Mucosa of stomach (tissue), 1 donor: ENCODE measurements at regions not wholly inside any gene's neighbourhood (a gene's known extent, or its start where the extent isn't known, plus 50 kb on each side); places are given as distances from the start of the nearest gene placed in this dataset.
"Not testable (repeated sequence)": the region's sequence is repeated elsewhere in the genome, so short reads cannot be mapped to it uniquely, and the experiment has no call there.

Experiments
- H3K27me3 ChIP-seq: one replicate; pipeline ENCODE4 v1.7.0; 2013; ENCODE audit warnings: mild to moderate bottlenecking, low read length; ENCODE audit not compliant: control insufficient read depth, insufficient read depth
- H3K36me3 ChIP-seq: one replicate; pipeline ENCODE4 v1.7.0; 2013; ENCODE audit warnings: low read length; ENCODE audit not compliant: control insufficient read depth, insufficient read depth
- H3K4me1 ChIP-seq: one replicate; pipeline ENCODE4 v1.7.0; 2013; ENCODE audit warnings: mild to moderate bottlenecking, low read length; ENCODE audit not compliant: control insufficient read depth, insufficient read depth
- H3K4me3 ChIP-seq: one replicate; pipeline ENCODE4 v1.7.0; 2013; ENCODE audit warnings: low read length
- H3K9ac ChIP-seq: one replicate; pipeline ENCODE4 v1.7.0; 2013; ENCODE audit warnings: mild to moderate bottlenecking, low read length, moderate library complexity
- H3K9me3 ChIP-seq: one replicate; pipeline ENCODE4 v1.7.0; 2013; ENCODE audit warnings: mild to moderate bottlenecking, low read length, moderate library complexity; ENCODE audit not compliant: control insufficient read depth
- donor health status: Pancreatic carcinoma.

DNA sequence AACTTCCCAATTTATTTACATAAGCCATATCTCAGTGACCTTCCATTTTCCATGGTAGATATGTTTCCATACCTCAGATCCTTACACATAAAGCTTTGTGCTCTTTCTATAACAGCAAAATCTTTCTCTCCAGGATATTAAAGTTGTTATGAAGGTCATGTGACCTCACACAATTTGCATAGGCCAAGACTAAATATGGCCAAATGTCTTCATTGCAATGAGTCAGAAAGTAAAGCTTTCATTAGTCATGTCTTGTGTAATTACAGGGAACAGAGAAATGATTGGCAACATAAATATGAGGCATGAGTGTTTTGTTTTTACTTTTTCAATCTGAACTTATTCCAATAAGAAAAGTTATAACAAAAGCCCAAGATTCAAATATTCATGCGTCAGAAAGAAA is 243.5 kb downstream of the ASXL3 start:
- H3K4me1 ChIP-seq: no peaks in the 10 kb centered on the region
- H3K4me3 ChIP-seq: no peak overlapping the region
- no peak overlapping the region for H3K9ac ChIP-seq
- H3K9me3 ChIP-seq: no peaks in the 10 kb centered on the region
- no peaks in the 10 kb centered on the region for H3K27me3 ChIP-seq
- no peaks in the 10 kb centered on the region for H3K36me3 ChIP-seq

DNA sequence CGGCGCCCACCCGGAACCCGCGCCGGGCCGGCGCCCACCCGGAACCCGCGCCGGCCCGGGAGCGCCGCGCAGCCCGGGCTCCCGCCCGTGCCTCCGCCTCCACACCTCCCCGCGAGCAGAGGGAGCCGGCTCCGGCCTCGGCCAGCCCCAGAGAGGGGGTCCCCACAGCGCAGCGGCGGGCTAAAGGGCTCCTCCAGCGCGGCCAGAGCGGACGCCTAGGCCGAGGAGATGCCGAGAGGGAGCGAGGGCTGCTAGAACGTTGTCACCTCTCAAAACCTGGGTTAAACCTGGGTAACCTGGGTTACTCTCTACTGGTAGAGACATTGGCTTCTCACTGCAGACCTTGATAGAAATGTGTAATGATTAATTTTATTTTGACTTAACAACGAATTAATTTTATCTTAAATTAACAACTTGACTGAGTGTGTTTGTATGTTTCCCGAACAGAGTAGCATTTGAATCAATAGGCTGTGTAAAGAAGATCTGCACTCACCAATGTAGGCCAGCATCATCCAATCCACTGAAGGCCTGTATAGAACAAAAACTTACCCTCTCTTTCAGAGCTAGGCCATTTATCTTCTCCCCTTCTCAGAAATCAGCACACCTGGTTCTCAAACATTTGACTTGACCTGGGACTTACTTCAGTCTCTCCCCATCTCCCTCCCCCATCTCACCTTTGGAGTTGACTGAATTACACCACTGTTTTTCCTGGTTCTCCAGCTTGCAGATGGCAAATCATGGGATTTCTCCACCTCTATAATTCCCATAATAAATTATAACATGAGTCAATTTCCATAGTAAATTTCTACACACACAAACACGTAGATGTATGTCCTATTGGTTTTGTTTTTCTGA is 242.7 kb downstream of the ASXL3 start:
- Histone ChIP-seq H3K9ac (peak overlapping the region; percentile 44), H3K9me3 (no peaks in the 10 kb centered on the region), H3K27me3 (no peaks in the 10 kb centered on the region), H3K4me3 (no peak overlapping the region), H3K36me3 (no peaks in the 10 kb centered on the region), H3K4me1 (no peaks in the 10 kb centered on the region)

DNA sequence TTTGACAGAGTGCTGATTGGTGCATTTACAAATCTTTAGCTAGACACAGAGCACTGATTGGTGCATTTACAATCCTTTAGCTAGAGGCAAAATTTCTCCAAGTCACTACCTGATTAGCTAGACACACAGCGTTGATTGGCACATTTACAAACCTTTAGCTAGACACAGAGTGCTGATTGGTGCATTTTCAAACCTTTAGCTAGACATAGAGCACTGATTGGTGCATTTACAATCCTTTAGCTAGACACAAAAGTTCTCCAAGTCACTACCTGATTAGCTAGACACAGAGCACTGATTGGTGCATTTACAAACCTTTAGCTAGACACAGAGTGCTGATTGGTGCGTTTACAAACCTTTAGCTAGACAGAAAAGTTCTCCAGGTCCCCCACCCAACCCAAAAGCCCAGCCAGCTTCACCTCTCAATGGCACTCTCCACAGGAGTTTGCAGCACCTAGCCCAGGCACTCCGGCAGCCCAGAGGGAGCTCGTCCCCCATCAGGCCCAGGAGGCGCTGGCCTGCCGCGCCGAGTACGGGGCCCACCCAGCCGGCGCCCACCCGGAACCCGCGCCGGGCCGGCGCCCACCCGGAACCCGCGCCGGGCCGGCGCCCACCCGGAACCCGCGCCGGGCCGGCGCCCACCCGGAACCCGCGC is 241.8 kb downstream of the ASXL3 start:
- H3K4me3 ChIP-seq, H3K27me3 ChIP-seq, H3K9me3 ChIP-seq, H3K36me3 ChIP-seq, H3K9ac ChIP-seq, H3K4me1 ChIP-seq: not testable (repeated sequence)

DNA sequence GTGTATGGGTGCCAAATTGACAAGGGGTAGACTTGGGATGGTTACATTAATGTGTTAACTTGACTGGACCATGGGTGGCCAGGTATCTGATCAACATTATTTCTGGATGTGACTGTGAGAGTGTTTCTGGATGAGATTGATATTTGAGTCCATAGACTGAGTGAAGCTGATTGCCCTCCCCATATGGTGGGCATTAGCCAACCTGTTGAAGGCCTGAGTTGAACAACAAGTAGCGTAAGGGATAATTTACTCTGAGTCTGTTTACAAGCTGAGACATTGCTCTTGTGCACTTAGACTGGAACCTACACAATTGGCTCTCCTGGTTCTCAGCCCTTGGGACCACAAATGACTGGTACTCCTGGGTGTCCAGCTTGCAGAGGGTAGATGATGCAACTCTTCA is 240.1 kb downstream of the ASXL3 start:
- Histone ChIP-seq H3K27me3 (no peaks in the 10 kb centered on the region), H3K9me3 (no peaks in the 10 kb centered on the region), H3K4me3 (no peak overlapping the region), H3K36me3 (no peaks in the 10 kb centered on the region), H3K4me1 (no peaks in the 10 kb centered on the region), H3K9ac (no peak overlapping the region)

DNA sequence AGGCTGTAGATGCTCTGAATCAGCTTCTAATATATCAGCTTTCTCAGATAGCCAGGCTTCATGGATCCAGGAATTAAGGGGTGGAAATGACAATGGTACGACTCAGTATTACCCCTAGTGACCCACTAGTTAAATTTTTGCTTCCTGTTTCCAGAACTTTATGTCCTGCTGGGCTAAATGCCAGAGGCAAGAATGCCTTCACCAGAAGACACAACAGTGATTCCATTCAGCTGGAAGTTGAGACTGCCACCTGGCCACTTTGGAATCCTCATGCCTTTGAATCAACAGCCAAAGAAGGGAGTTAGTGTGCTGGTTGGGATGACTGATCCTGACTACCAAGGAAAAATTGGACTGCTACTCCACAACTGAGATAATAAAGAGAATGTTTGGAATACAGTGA is 239.1 kb downstream of the ASXL3 start:
- Histone ChIP-seq H3K27me3 (no peaks in the 10 kb centered on the region), H3K4me3 (no peak overlapping the region), H3K9ac (no peak overlapping the region), H3K4me1 (no peaks in the 10 kb centered on the region), H3K36me3 (no peaks in the 10 kb centered on the region), H3K9me3 (no peaks in the 10 kb centered on the region)

DNA sequence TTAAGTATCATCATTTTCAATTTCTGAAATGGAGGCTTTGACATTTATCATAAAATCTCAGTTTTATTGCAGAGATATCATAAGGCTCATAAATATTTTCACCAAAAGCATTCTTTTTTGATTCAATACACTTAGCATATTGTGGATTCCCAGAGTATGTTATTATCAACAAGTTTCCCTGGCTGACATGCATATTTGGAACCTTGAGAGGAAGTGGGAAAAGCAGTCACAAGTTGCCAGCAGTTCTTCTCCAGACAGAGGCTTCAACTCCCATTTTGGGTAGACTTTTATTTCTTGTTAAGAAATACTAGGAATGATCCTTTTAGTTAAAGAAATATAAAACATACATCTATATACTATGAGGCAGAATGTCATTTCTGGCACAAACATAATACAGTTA is 236.5 kb downstream of the ASXL3 start:
- H3K9ac ChIP-seq: no peak overlapping the region
- H3K4me3 ChIP-seq: no peak overlapping the region
- H3K4me1 ChIP-seq: peaks cover 7% of the 10 kb centered on the region
- no peaks in the 10 kb centered on the region for H3K27me3 ChIP-seq
- H3K36me3 ChIP-seq: no peaks in the 10 kb centered on the region
- H3K9me3 ChIP-seq: no peaks in the 10 kb centered on the region

DNA sequence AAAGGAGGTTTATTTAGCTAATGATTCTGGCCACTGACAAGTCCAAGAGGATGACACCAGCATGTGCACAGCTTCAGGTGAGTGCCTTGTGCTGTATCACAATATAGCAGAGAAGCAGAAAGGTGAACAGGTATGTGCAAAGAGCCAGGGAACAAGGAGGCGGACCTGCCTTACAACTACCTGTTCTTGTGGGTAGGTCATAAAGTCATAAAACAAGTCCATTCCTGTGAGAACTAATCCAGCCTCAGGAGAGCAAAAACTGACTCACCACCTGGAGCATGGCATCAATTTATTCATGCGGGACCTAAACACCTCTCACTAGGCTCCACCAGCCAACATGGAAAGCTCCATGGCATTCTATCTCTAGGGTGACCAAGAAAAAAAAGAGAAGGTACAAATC is 234.2 kb downstream of the ASXL3 start:
- H3K9me3 ChIP-seq: no peaks in the 10 kb centered on the region
- no peak overlapping the region for H3K4me3 ChIP-seq
- H3K27me3 ChIP-seq: no peaks in the 10 kb centered on the region
- H3K36me3 ChIP-seq: no peaks in the 10 kb centered on the region
- peaks cover 9% of the 10 kb centered on the region for H3K4me1 ChIP-seq
- H3K9ac ChIP-seq: no peak overlapping the region

DNA sequence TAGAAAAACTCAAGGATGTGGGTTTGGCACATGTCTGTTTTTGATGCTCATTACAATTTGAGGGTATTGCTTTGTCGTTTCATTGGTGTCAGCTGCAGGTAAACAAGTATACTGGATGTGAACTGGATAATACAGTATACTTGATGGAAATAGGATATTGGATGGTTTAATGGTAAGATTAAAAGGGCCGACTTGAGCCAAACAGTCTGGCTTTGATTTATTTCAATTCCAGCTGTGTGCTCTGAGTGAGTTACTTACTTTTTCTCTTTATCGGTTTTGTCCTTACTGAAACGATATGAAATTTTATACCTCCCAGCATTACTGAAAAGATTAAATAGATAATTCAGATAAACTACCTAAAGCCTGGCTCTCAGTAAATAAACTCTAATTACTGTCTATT is 227.6 kb downstream of the ASXL3 start:
- H3K4me1 ChIP-seq: peaks cover 19% of the 10 kb centered on the region

DNA sequence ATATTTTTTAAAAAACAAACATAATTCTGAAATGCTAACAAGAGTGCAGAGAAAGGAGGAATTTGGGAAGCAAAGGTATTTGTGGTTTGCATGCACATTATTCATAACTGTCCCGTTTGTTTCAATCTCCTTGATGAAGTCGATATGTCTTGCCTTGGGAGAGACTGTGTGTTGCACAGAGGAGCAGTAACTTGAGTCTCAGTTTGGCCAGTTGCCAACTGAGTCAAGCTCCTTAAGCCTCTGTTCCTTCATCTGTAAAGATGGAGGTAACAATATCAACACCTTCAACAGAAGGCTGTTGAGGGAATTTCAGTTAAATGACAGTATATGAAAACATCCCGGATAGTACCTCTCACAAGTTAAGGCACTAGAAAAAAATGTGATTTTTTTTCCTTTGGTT is 226.2 kb downstream of the ASXL3 start:
- no peaks in the 10 kb centered on the region for H3K9me3 ChIP-seq
- peaks cover 10% of the 10 kb centered on the region for H3K4me1 ChIP-seq
- H3K9ac ChIP-seq: no peak overlapping the region
- no peak overlapping the region for H3K4me3 ChIP-seq
- H3K36me3 ChIP-seq: no peaks in the 10 kb centered on the region
- no peaks in the 10 kb centered on the region for H3K27me3 ChIP-seq

More for the DNA sequence above, 227.6 kb downstream of the ASXL3 start:
- Histone ChIP-seq H3K9me3 (no peaks in the 10 kb centered on the region), H3K36me3 (no peaks in the 10 kb centered on the region), H3K9ac (no peak overlapping the region), H3K27me3 (no peaks in the 10 kb centered on the region), H3K4me3 (no peak overlapping the region)

DNA sequence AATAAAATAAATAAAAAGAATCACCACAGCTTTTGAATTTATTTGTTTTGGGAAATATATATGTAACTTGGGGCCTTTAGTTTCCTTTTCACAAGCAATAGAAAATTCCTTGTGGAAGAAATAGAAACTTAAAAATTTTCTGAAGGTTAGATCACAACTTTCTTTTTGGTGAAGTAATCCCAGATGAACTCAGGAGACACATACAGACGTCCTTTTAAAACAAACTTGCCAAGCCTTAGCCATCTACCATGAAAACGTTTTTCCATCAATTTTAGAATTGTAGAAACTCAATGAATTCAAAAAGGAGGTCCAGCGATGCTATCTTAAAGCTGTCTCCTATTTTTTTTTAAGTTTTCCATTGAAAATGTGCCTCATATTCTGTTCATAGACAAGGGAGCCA is 225.6 kb downstream of the ASXL3 start:
- H3K4me1 ChIP-seq: peaks cover 10% of the 10 kb centered on the region
- no peak overlapping the region for H3K9ac ChIP-seq
- no peaks in the 10 kb centered on the region for H3K9me3 ChIP-seq
- no peak overlapping the region for H3K4me3 ChIP-seq
- H3K27me3 ChIP-seq: no peaks in the 10 kb centered on the region
- H3K36me3 ChIP-seq: no peaks in the 10 kb centered on the region

DNA sequence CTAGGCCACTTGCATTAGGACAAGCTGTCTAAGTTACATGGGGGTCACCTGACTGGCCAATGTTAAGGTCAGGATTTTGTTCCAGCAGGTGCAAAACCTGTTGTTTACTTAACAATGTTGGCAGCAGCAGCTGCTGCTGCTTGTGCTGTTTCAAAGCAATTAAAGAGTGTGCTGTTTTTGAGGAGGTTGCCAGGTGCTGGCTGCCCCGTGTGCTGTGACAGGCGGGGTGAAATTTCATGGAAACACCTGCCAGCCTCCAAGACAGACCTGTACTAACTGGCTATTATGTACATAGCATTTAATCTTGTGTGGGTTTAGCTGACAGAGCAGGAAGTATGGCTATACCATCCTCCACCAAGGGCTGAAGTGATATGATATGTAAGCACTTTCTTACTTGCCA is 224.9 kb downstream of the ASXL3 start:
- Histone ChIP-seq H3K4me1 (peaks cover 10% of the 10 kb centered on the region), H3K9me3 (no peaks in the 10 kb centered on the region), H3K36me3 (no peaks in the 10 kb centered on the region), H3K4me3 (no peak overlapping the region), H3K27me3 (no peaks in the 10 kb centered on the region), H3K9ac (no peak overlapping the region)
